H9 (cell line): ENCODE measurements at regions not wholly inside any gene's neighbourhood (a gene's known extent, or its start where the extent isn't known, plus 50 kb on each side); places are given as distances from the start of the nearest gene placed in this dataset.
"Not testable (repeated sequence)": the region's sequence is repeated elsewhere in the genome, so short reads cannot be mapped to it uniquely, and the experiment has no call there.

Source experiments
- DNase-seq: peaks from one replicate; pipeline ENCODE4 v3.0.0-alpha.2; 2017
- H2AFZ ChIP-seq: one replicate; pipeline ENCODE4 v1.6.1; 2013; ENCODE audit warnings: mild to moderate bottlenecking, low read length, control low read depth, moderate library complexity
- H2AK5ac ChIP-seq: 2 replicates; pipeline ENCODE4 v1.6.1; 2013; ENCODE audit warnings: low read length, control low read depth, mixed read lengths; ENCODE audit not compliant: insufficient read length
- H2BK120ac ChIP-seq: one replicate; pipeline ENCODE4 v1.6.1; 2013; ENCODE audit warnings: low read depth, mild to moderate bottlenecking, low read length, control low read depth, inconsistent platforms; ENCODE audit not compliant: poor library complexity, severe bottlenecking
- H2BK12ac ChIP-seq: 2 replicates; pipeline ENCODE4 v1.6.1; 2013; ENCODE audit warnings: low read length, control low read depth, mixed read lengths, low read depth; ENCODE audit not compliant: insufficient read length
- H2BK15ac ChIP-seq: 2 replicates; pipeline ENCODE4 v1.6.1; 2013; ENCODE audit warnings: low read depth, low read length, control low read depth
- H2BK20ac ChIP-seq: one replicate; pipeline ENCODE4 v1.6.1; 2013; ENCODE audit warnings: low read depth, mild to moderate bottlenecking, low read length, control low read depth, inconsistent platforms; ENCODE audit not compliant: poor library complexity, severe bottlenecking
- H2BK5ac ChIP-seq: 2 replicates; pipeline ENCODE4 v1.6.1; 2013; ENCODE audit warnings: low read length, control low read depth, mixed read lengths; ENCODE audit not compliant: insufficient read length
- H3K14ac ChIP-seq: 2 replicates; pipeline ENCODE4 v1.6.1; 2013; ENCODE audit warnings: low read length, control low read depth; ENCODE audit not compliant: insufficient read depth
- H3K18ac ChIP-seq: 2 replicates; pipeline ENCODE4 v1.6.1; 2013; ENCODE audit warnings: low read depth, mild to moderate bottlenecking, mixed read lengths, low read length, control low read depth; ENCODE audit not compliant: insufficient read length
- H3K23ac ChIP-seq: 2 replicates; pipeline ENCODE4 v1.6.1; 2013; ENCODE audit warnings: low read length, control low read depth, mixed read lengths, low read depth; ENCODE audit not compliant: insufficient read length
- H3K23me2 ChIP-seq: 2 replicates; pipeline ENCODE4 v1.6.1; 2013; ENCODE audit warnings: low read depth, mild to moderate bottlenecking, mixed read lengths, low read length, control low read depth; ENCODE audit not compliant: insufficient read length, poor library complexity, severe bottlenecking
- H3K27ac ChIP-seq: 2 replicates; pipeline ENCODE4 v1.5.1; 2013; ENCODE audit warnings: low read length, control low read depth, mixed read lengths, low read depth; ENCODE audit not compliant: insufficient read length
- H3K27me3 ChIP-seq: 2 replicates; pipeline ENCODE4 v1.6.1; 2013; ENCODE audit warnings: low read length, control low read depth, inconsistent platforms; ENCODE audit not compliant: insufficient read depth
- H3K4ac ChIP-seq: 2 replicates; pipeline ENCODE4 v1.6.1; 2013; ENCODE audit warnings: low read depth, mild to moderate bottlenecking, control low read depth, inconsistent platforms, low read length, moderate library complexity
- H3K4me1 ChIP-seq: 2 replicates; pipeline ENCODE4 v1.6.1; 2013; ENCODE audit warnings: low read length, control low read depth, inconsistent platforms; ENCODE audit not compliant: insufficient read depth
- H3K4me2 ChIP-seq: 2 replicates; pipeline ENCODE4 v1.6.1; 2013; ENCODE audit warnings: low read length, control low read depth, mixed read lengths; ENCODE audit not compliant: insufficient read length, insufficient read depth
- H3K56ac ChIP-seq: 2 replicates; pipeline ENCODE4 v1.6.1; 2013; ENCODE audit warnings: low read depth, mild to moderate bottlenecking, mixed read lengths, low read length, control low read depth; ENCODE audit not compliant: insufficient read length
- H3K79me1 ChIP-seq: 2 replicates; pipeline ENCODE4 v1.6.1; 2013; ENCODE audit warnings: low read depth, mild to moderate bottlenecking, moderate library complexity, low read length, control low read depth, inconsistent platforms; ENCODE audit not compliant: insufficient read depth, poor library complexity, severe bottlenecking
- H3K79me2 ChIP-seq: 2 replicates; pipeline ENCODE4 v1.6.1; 2013; ENCODE audit warnings: low read length, control low read depth, inconsistent platforms; ENCODE audit not compliant: insufficient read depth
- H3K9ac ChIP-seq: 2 replicates; pipeline ENCODE4 v1.6.1; 2013; ENCODE audit warnings: low read length, control low read depth, mixed read lengths; ENCODE audit not compliant: insufficient read length; ENCODE audit errors: extremely low read depth
- H3K9me3 ChIP-seq: one replicate; pipeline ENCODE4 v1.6.1; 2013; ENCODE audit warnings: low read depth, low read length, inconsistent platforms; ENCODE audit not compliant: control insufficient read depth
- H3T11ph ChIP-seq: one replicate; pipeline ENCODE4 v1.6.1; 2013; ENCODE audit warnings: mild to moderate bottlenecking, low read length, control low read depth, inconsistent platforms
- H4K20me1 ChIP-seq: one replicate; pipeline ENCODE4 v1.6.1; 2013; ENCODE audit not compliant: control insufficient read depth, insufficient read length, insufficient read depth
- H4K5ac ChIP-seq: 2 replicates; pipeline ENCODE4 v1.6.1; 2013; ENCODE audit warnings: low read depth, mild to moderate bottlenecking, mixed read lengths, low read length, control low read depth; ENCODE audit not compliant: insufficient read length
- H4K8ac ChIP-seq: replicated peaks from 2 replicates; pipeline ENCODE4 v1.6.1; 2013; ENCODE audit warnings: low read length, control low read depth, mixed read lengths, low read depth; ENCODE audit not compliant: insufficient read length
- H4K91ac ChIP-seq: 2 replicates; pipeline ENCODE4 v1.6.1; 2013; ENCODE audit warnings: low read depth, mild to moderate bottlenecking, moderate library complexity, mixed read lengths, low read length, control low read depth; ENCODE audit not compliant: insufficient read length
- H3K27ac Mint-ChIP-seq, 3 experiments: 2 replicates in 2 of 3; 3 replicates in 1 of 3; pipeline ENCODE4 v1.8.0; 2020 to 2021; ENCODE audit warnings: mixed read lengths in 3 of 3, mild to moderate bottlenecking in 1 of 3, moderate library complexity in 1 of 3
- H3K27me3 Mint-ChIP-seq: 2 replicates; pipeline ENCODE4 v1.8.0; 2021; ENCODE audit warnings: low read depth, mild to moderate bottlenecking, moderate library complexity, mixed read lengths
- H3K36me3 Mint-ChIP-seq, 3 experiments: 2 replicates in 2 of 3; 3 replicates in 1 of 3; pipeline ENCODE4 v1.8.0; 2020 to 2021; ENCODE audit warnings: low read depth in 3 of 3, mixed read lengths in 3 of 3; ENCODE audit not compliant: insufficient read depth in 1 of 3
- H3K4me1 Mint-ChIP-seq, 2 experiments: 2 replicates each; pipeline ENCODE4 v1.8.0; 2020; ENCODE audit warnings: mixed read lengths in 2 of 2
- H3K4me3 Mint-ChIP-seq, 2 experiments: 2 replicates in 1 of 2; 3 replicates in 1 of 2; pipeline ENCODE4 v1.8.0; 2020 to 2021; ENCODE audit warnings: mild to moderate bottlenecking in 2 of 2, mixed read lengths in 2 of 2, moderate library complexity in 1 of 2
- H3K9me3 Mint-ChIP-seq, 2 experiments: 2 replicates in 1 of 2; 3 replicates in 1 of 2; pipeline ENCODE4 v1.8.0; 2020; ENCODE audit warnings: mild to moderate bottlenecking in 2 of 2, mixed read lengths in 2 of 2, moderate library complexity in 1 of 2
- CTCF ChIP-seq: fragments of 200-600 bp; sonication (generic); conservative IDR thresholded peaks from 3 replicates; pipeline ENCODE4 v1.8.0; 2021; ENCODE audit warnings: antibody characterized with exemption, mild to moderate bottlenecking
- WGBS: extraction: QIAGEN DNeasy Blood & Tissue Kit; methylation state at CpG from one replicate; pipeline ENCODE4 v1.1.7; 2013; ENCODE audit warnings: missing lambda C conversion rate, low lambda C conversion rate, mixed read lengths; ENCODE audit not compliant: insufficient read length; ENCODE audit errors: extremely low coverage; 5-methylcytosine and 5-hydroxymethylcytosine counted together

- Histone ChIP-seq H3K18ac (no peak overlapping the region), H3K14ac (no peak overlapping the region), H2BK120ac (no peak overlapping the region), H3K4me2 (no peak overlapping the region), H3K79me1 (no peaks in the 10 kb centered on the region), H3K4ac (no peak overlapping the region), H3K9ac (no peak overlapping the region), H4K91ac (no peak overlapping the region), H2BK12ac (no peak overlapping the region), H2AFZ (no peak overlapping the region), H3K23me2 (no peaks in the 10 kb centered on the region), H4K20me1 (no peaks in the 10 kb centered on the region), H4K8ac (no peak overlapping the region), H3K4me1 (no peaks in the 10 kb centered on the region), H3K27ac (no peak overlapping the region), H3K9me3 (no peaks in the 10 kb centered on the region), H3K79me2 (no peaks in the 10 kb centered on the region), H3K56ac (no peak overlapping the region), H2BK5ac (no peak overlapping the region), H2BK20ac (no peak overlapping the region), H3T11ph (no peak overlapping the region), H3K23ac (no peak overlapping the region), H2AK5ac (no peak overlapping the region), H4K5ac (no peak overlapping the region), H2BK15ac (no peak overlapping the region), H3K27me3 (no peaks in the 10 kb centered on the region)
- Mint-ChIP-seq H3K27ac (no peak overlapping the region), H3K4me1 (no peaks in the 10 kb centered on the region; a peak in 1 of 4 replicates), H3K4me3 (no peak overlapping the region), H3K9me3 (no peaks in the 10 kb centered on the region), H3K27me3 (no peaks in the 10 kb centered on the region), H3K36me3 (no peaks in the 10 kb centered on the region)
- no peak for DNase-seq
- no peak for TF ChIP-seq CTCF
- WGBS: no CpG with 5 or more reads among the region's 3 CpGs
Observed at GRCh38 chr12:119932921-119933320, 55.8 kb upstream of the CIT start.

- no CpG with 5 or more reads among the region's 10 CpGs for WGBS
- H3K4me2 ChIP-seq, H3K79me2 ChIP-seq, H3K23me2 ChIP-seq, H3K4me3 Mint-ChIP-seq, H3K9me3 Mint-ChIP-seq, H3K4ac ChIP-seq, H3K9ac ChIP-seq, H3K27me3 Mint-ChIP-seq, DNase-seq, H2AFZ ChIP-seq, H3K4me1 ChIP-seq, H4K8ac ChIP-seq, H3K18ac ChIP-seq, H3K27ac ChIP-seq, H2BK20ac ChIP-seq, H2BK15ac ChIP-seq, H3K79me1 ChIP-seq, H3K36me3 Mint-ChIP-seq, H4K5ac ChIP-seq, H3K14ac ChIP-seq, H3K9me3 ChIP-seq, H3K56ac ChIP-seq, H2BK5ac ChIP-seq, H4K20me1 ChIP-seq, H2AK5ac ChIP-seq, H3K23ac ChIP-seq, H2BK12ac ChIP-seq, H3K4me1 Mint-ChIP-seq, H3T11ph ChIP-seq, H2BK120ac ChIP-seq, H4K91ac ChIP-seq, H3K27me3 ChIP-seq: not testable (repeated sequence)
- H3K27ac Mint-ChIP-seq: peak overlapping the region in 2 of 3 experiments; percentile 44 to 81; a peak in 1 of 7 replicates
Observed at GRCh38 chr12:119934780-119935179, 54.3 kb upstream of the BICDL1 start.
